UCSD-AML1 (cell line): ENCODE measurements at regions not wholly inside any gene's neighbourhood (a gene's known extent, or its start where the extent isn't known, plus 50 kb on each side); places are given as distances from the start of the nearest gene placed in this dataset.
A peak's percentile ranks its signal among the peaks of the same experiment; 100 is the strongest.

Experiments
- DNase-seq: peaks from one replicate; lab custom pipeline; 2025; ENCODE audit not compliant: unreplicated experiment; lab: John Stamatoyannopoulos, UW

DNA sequence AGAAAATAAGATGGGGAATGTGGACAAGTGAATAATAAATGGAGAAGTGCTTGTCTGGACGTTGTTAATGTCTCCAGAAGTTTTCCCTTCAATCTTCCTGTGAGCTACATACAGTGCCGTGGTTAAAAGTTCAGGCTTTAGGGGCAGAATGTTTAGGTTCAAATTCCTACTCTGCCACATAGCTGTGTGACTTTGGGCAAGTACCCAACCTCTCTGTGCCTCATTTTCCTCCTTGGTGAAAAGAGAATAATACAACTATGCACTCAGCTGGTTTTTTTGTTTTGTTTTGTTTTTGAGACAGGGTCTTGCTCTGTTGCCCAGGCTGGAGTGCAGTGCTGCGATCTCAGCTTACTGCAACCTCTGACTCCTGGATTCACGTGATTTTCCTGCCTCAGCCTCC, 143.5 kb downstream of the CHIC2 start:
- DNase-seq, result no peak

- peak; percentile 58 for DNase-seq
Observed at GRCh38 chr4:53920116-53920515, 144.3 kb downstream of the CHIC2 start.

- DNase-seq, result no peak
Observed at GRCh38 chr4:53919535-53919934, 144.9 kb downstream of the CHIC2 start.

GRCh38 chr4:53917729-53918128, 146.7 kb downstream of the CHIC2 start:
- DNase-seq, result no peak

DNA sequence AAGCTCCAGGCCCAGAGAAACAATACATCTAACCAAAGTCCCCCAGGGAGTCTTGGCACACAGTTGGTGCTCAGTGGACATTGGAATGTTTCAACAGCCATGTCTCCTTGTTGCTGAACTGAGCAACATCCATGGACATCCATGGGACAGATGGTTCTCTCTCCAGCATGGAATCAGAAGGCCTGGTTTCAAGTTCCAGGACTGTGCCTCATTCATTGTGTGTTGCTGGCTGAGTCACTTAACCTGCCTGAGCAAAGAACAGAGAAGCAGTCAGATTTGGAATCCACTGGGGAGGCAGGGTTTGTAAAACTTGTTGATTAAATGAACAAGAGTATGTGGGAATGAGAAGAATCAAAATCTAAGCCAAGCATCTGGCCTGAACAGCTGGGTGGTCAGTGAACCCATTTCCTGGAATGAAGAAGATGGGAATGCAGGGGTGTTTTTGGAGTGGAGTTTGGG, 147.9 kb downstream of the CHIC2 start:
- DNase-seq, result no peak

GRCh38 chr4:53914313-53915016, 149.9 kb downstream of the CHIC2 start:
- DNase-seq, result no peak

GRCh38 chr4:53913771-53914170, 150.6 kb downstream of the CHIC2 start:
- DNase-seq, result no peak

DNA sequence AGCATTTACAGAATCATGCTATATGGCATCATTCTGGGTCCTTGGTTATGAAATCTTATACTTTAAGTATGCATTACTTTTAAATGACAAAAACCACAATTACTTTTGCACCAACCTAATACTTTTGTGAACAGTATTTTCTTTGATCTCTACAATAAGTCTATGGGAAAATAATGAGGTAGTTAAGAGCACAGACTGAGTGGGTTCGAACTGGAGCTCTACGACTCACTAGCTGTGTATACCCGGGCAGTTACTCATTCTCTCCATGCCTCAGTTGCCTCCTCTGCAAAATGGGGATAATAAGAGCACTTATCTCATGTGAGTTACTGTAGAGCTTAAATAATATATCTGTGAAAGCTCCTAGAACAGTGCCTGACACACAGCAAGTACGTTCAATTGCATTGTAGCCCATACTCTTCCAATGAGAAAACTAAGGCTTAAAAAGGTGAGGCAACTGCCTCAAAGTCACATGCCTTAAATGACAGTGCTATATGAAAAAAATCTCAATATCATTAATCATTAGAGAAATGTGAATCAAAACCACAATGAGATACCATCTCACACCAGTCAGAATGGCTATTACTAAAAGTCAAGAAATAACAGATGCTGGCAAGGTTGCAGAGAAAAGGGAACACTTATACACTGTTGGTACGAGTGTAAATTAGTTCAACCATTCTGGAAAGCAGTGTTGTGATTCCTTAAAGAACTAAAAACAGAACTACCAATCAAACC, 151.5 kb downstream of the CHIC2 start:
- DNase-seq, result no peak

DNA sequence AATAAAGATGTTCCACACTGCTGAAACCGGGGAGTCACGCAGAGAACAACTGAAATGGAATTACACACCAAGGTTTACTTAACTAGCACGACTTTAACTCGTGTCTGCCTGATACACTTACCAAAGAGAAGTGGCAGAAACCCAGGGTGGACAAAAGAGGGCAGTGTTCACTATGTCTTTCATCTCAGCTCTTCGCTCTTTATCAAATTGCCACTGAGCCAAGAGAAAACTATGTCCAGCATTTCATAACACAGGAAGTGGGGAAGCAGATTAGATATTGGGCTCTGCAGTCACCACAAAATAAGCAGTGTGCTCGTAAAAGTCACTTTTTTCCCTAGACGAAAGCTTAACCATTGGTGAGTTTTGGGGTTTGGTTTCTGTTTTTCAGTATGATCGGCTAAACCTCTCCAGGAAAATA, 155.7 kb downstream of the CHIC2 start:
- DNase-seq, result no peak

GRCh38 chr4:53907772-53908171, 156.6 kb downstream of the CHIC2 start:
- no peak for DNase-seq

- DNase-seq, result no peak
Observed at GRCh38 chr4:53906606-53907190, 157.7 kb downstream of the CHIC2 start.

GRCh38 chr4:53905941-53906377, 158.4 kb downstream of the CHIC2 start:
- no peak for DNase-seq

DNA sequence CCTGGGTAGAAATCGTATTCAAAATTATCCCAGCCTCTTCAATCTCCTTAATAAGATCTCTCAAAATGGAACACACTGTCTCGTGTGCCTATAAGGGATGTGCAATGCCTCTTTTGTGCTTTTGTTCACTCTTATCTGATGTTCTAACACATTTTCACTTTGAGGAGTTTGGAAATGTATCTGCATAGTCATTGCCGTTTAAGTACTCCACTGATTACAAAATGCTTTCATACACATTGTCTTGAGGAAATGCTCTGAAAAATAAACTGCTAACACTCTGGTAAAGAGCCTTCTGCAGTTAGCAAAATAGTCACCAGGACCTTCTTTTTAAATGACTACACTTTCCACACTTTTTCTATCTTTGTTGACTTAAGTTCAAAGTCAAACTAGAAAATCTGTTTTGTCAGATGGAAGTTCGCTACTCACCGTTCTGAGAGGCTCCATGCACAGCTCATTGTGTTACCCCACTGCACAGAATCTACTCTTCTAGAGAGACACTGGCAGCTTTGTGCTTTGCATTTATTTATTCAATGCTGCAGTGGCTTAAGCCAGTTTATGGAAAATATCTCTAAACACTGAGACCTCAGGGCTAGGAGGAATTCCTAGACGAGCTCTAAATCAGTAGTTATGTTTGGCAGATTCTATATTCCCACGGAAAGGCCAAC, 159.0 kb downstream of the CHIC2 start:
- DNase-seq, result no peak

GRCh38 chr4:53902786-53903185, 161.6 kb downstream of the CHIC2 start:
- no peak for DNase-seq

GRCh38 chr4:53900271-53900649, 164.1 kb downstream of the CHIC2 start:
- DNase-seq, result no peak

GRCh38 chr4:53899586-53900270, 164.7 kb downstream of the CHIC2 start:
- DNase-seq, result no peak

DNA sequence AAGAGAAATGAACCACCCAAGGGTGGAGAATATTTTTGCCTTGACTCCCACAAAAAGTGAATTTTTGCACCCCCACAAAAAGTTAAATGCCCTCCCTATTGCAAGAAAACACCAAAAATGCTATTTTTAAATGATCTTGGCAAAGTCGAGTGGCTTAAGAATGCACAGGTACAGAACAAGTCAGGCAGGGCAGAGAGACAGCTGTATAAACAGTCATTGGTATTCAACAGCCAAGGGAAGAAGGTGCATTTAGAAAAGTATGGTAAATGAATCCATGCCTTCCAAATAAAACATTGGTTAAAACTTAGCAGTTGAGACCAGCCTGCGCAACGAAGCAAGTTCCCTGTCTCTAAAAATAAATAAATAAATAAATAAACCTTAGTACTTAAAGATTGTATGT, 169.3 kb downstream of the CHIC2 start:
- DNase-seq, result no peak

- no peak for DNase-seq
Observed at GRCh38 chr4:53890461-53890860, 173.9 kb downstream of the CHIC2 start.

- no peak for DNase-seq
Observed at GRCh38 chr4:53889326-53890055, 174.9 kb downstream of the CHIC2 start.

- no peak for DNase-seq
Observed at GRCh38 chr4:53886090-53886489, 178.3 kb downstream of the CHIC2 start.
